ENCODE measurements at regions not wholly inside any gene's neighbourhood (a gene's known extent, or its start where the extent isn't known, plus 50 kb on each side); places are given as distances from the start of the nearest gene placed in this dataset.
A peak's percentile ranks its signal among the peaks of the same experiment; 100 is the strongest.

GRCh38 chr6:100240798-100241197, 223.9 kb downstream of the SIM1 start:
- H3K4me3 ChIP-seq (ENCODE audit: low read depth, low read length): no peak overlapping the region
- TF ChIP-seq, protein P1, sequence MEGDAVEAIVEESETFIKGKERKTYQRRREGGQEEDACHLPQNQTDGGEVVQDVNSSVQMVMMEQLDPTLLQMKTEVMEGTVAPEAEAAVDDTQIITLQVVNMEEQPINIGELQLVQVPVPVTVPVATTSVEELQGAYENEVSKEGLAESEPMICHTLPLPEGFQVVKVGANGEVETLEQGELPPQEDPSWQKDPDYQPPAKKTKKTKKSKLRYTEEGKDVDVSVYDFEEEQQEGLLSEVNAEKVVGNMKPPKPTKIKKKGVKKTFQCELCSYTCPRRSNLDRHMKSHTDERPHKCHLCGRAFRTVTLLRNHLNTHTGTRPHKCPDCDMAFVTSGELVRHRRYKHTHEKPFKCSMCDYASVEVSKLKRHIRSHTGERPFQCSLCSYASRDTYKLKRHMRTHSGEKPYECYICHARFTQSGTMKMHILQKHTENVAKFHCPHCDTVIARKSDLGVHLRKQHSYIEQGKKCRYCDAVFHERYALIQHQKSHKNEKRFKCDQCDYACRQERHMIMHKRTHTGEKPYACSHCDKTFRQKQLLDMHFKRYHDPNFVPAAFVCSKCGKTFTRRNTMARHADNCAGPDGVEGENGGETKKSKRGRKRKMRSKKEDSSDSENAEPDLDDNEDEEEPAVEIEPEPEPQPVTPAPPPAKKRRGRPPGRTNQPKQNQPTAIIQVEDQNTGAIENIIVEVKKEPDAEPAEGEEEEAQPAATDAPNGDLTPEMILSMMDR (IDR thresholded peaks at IDR 0.05; ENCODE audit: insufficient read depth, low read depth, low read length): no peak
- DNase-seq (ENCODE audit: low read depth): no peak

GRCh38 chr6:100237821-100238220, 226.9 kb downstream of the SIM1 start:
- DNase-seq (ENCODE audit: low read depth): no peak
- TF ChIP-seq, protein P1 (IDR thresholded peaks at IDR 0.05; ENCODE audit: insufficient read depth, low read depth, low read length): no peak
- no peak overlapping the region for H3K4me3 ChIP-seq (ENCODE audit: low read depth, low read length)

DNA sequence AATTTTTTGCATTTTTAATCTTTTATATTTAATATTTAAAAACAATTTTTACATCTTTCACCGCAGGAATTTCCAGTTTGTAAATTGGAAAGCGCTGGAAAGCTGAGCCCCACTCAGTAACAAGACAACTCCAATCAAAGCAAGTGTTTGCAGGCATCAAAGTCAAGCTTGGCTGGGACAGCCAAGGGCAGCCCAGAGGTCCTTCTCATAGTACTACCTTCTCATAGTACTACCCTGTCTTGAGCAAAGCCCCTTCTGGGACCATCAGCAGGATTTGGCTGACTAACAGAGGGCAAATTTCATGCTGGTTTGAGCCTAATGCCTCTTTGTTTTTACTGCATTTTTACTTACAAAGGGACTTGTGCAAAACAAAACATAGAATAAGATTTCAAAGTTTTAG, 228.3 kb downstream of the SIM1 start:
- TF ChIP-seq, protein P1 (IDR thresholded peaks at IDR 0.05; ENCODE audit: insufficient read depth, low read depth, low read length): no peak
- DNase-seq (ENCODE audit: low read depth): no peak
- no peak overlapping the region for H3K4me3 ChIP-seq (ENCODE audit: low read depth, low read length)

DNA sequence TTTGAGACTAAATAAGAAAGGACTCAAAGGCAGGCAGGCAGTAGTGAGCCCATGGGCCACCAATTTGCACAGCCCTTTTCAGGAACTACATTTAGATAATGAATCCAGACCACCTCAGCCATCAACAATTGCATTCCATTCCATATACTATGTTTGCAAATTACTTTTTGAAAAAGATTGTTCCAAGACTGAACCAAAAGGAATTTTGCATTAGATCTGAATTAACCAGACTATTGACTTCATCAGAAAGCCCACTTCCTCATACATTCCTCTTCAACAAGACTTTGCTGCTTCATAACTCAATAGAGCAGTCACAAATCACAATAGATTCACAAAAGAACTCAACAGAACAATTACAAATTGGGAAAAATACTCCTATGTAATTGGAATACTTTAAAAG, 229.1 kb downstream of the SIM1 start:
- TF ChIP-seq, protein P1 (IDR thresholded peaks at IDR 0.05; ENCODE audit: insufficient read depth, low read depth, low read length): no peak
- DNase-seq (ENCODE audit: low read depth): no peak
- no peak overlapping the region for H3K4me3 ChIP-seq (ENCODE audit: low read depth, low read length)

GRCh38 chr6:100234625-100235024, 230.1 kb downstream of the SIM1 start:
- no peak for DNase-seq (ENCODE audit: low read depth)
- H3K4me3 ChIP-seq (ENCODE audit: low read depth, low read length): no peak overlapping the region
- TF ChIP-seq, protein P1 (IDR thresholded peaks at IDR 0.05; ENCODE audit: insufficient read depth, low read depth, low read length): no peak

DNA sequence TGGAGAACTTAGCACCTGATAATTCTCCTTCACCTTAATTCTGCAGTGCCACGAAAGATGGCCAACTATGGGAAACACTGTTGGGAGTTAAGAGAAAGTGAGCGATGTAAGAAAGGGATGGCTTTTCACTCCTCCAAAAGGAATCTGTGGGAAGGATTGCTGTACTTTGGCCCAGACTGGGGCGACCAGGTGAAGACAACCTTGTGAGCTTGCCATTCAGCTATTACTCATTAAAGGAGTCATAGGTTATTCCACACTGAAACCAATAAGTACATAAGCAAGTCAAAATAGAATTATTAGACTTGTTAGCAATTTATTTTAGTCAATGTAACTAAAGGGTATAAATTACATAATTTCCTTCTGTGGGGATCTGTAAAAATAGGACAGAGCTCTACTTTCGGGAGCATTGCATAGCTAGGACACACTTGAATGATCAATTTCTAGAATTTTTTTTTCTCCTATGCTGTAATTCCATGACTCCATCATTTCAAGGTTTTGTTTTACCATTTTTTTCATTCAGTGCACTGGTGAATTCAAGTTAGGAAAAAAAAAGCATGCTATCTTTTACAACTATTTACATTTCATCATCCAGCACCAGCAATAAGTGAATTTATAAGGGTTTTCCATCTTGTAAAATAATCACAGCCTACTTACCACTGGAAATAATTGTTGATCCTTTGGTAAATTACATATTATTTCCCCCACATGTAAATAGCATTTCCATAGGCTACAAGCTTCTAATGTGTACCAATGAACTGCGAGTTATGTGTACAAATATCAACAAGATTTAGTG, 231.7 kb downstream of the SIM1 start:
- TF ChIP-seq, protein P1 (IDR thresholded peaks at IDR 0.05; ENCODE audit: insufficient read depth, low read depth, low read length): no peak
- peak; percentile 5 for DNase-seq (ENCODE audit: low read depth)
- no peak overlapping the region for H3K4me3 ChIP-seq (ENCODE audit: low read depth, low read length)

- H3K4me3 ChIP-seq (ENCODE audit: low read depth, low read length): no peak overlapping the region
- no peak for DNase-seq (ENCODE audit: low read depth)
Measured at GRCh38 chr6:100230953-100231316, 233.8 kb downstream of the SIM1 start.

More at GRCh38 chr6:100230953-100231316, 233.8 kb downstream of the SIM1 start:
- TF ChIP-seq, protein P1 (IDR thresholded peaks at IDR 0.05; ENCODE audit: insufficient read depth, low read depth, low read length): no peak
